Hepatocyte (in vitro differentiated cells): ENCODE measurements at regions not wholly inside any gene's neighbourhood (a gene's known extent, or its start where the extent isn't known, plus 50 kb on each side); places are given as distances from the start of the nearest gene placed in this dataset.

Experiments
- DNase-seq: peaks from one replicate; pipeline ENCODE4 v3.0.0-alpha.2; 2016; ENCODE audit warnings: low spot score
- H2AFZ ChIP-seq: fragments of 200-600 bp; sonication (generic); 2 replicates; pipeline ENCODE4 v1.6.0; 2016; ENCODE audit warnings: antibody characterized with exemption, mild to moderate bottlenecking
- H3K27ac ChIP-seq: fragments of 200-600 bp; sonication (generic); 2 replicates; pipeline ENCODE4 v1.5.1; 2016; ENCODE audit warnings: mild to moderate bottlenecking
- H3K27me3 ChIP-seq: fragments of 200-600 bp; sonication (generic); 2 replicates; pipeline ENCODE4 v1.6.1; 2016
- H3K36me3 ChIP-seq: fragments of 200-600 bp; sonication (generic); replicated peaks from 2 replicates; pipeline ENCODE4 v1.5.1; 2016; ENCODE audit warnings: low read depth; ENCODE audit not compliant: insufficient read depth
- H3K4me1 ChIP-seq: fragments of 200-600 bp; sonication (generic); 2 replicates; pipeline ENCODE4 v1.5.1; 2016; ENCODE audit warnings: mild to moderate bottlenecking, moderate library complexity; ENCODE audit not compliant: insufficient read depth
- H3K4me2 ChIP-seq: fragments of 200-600 bp; sonication (generic); 2 replicates; pipeline ENCODE4 v1.6.0; 2016
- H3K4me3 ChIP-seq: fragments of 200-600 bp; sonication (generic); 2 replicates; pipeline ENCODE4 v1.5.1; 2016; ENCODE audit warnings: mild to moderate bottlenecking
- H3K79me2 ChIP-seq: fragments of 200-600 bp; sonication (generic); 2 replicates; pipeline ENCODE4 v1.6.0; 2017; ENCODE audit warnings: mild to moderate bottlenecking
- H3K9me2 ChIP-seq: fragments of 200-600 bp; sonication (generic); replicated peaks from 2 replicates; pipeline ENCODE4 v1.6.0; 2017; ENCODE audit warnings: mild to moderate bottlenecking; ENCODE audit not compliant: insufficient read depth
- H3K9me3 ChIP-seq: fragments of 200-600 bp; sonication (generic); 2 replicates; pipeline ENCODE4 v1.5.1; 2016; ENCODE audit warnings: low read depth, mild to moderate bottlenecking
- H4K20me1 ChIP-seq: fragments of 200-600 bp; sonication (generic); 2 replicates; pipeline ENCODE4 v1.6.0; 2016; ENCODE audit warnings: mild to moderate bottlenecking; ENCODE audit not compliant: insufficient read depth, poor library complexity, severe bottlenecking
- CTCF ChIP-seq: fragments of 200-600 bp; sonication (generic); IDR thresholded peaks from 2 replicates; pipeline ENCODE4 v1.5.1; 2016; ENCODE audit warnings: antibody characterized with exemption, mild to moderate bottlenecking; ENCODE audit not compliant: poor library complexity
- EZH2 ChIP-seq: fragments of 200-600 bp; sonication (generic); IDR thresholded peaks from 2 replicates; pipeline ENCODE4 v1.6.1; 2016; ENCODE audit warnings: antibody characterized with exemption, mild to moderate bottlenecking, borderline replicate concordance
- EZH2phosphoT487 ChIP-seq: fragments of 200-600 bp; sonication (generic); IDR thresholded peaks from one replicate; pipeline ENCODE4 v1.6.1; 2018; ENCODE audit warnings: antibody characterized with exemption, mild to moderate bottlenecking, low read depth, moderate library complexity; ENCODE audit not compliant: unreplicated experiment, severe bottlenecking
- WGBS: methylation state at CpG from one replicate; pipeline ENCODE4 v1.1.6; 2016; ENCODE audit warnings: low lambda C conversion rate; ENCODE audit errors: missing lambda C conversion rate; 5-methylcytosine and 5-hydroxymethylcytosine counted together

GRCh38 chr2:16221461-16222010, 281.2 kb downstream of the MYCN start:
- Histone ChIP-seq H3K4me2 (no peak overlapping the region), H3K9me2 (no peaks in the 10 kb centered on the region), H3K4me3 (no peak overlapping the region), H4K20me1 (no peaks in the 10 kb centered on the region), H3K27me3 (no peaks in the 10 kb centered on the region), H3K36me3 (no peaks in the 10 kb centered on the region), H2AFZ (no peak overlapping the region), H3K27ac (no peak overlapping the region), H3K9me3 (no peaks in the 10 kb centered on the region), H3K79me2 (no peaks in the 10 kb centered on the region), H3K4me1 (no peaks in the 10 kb centered on the region)
- DNase-seq = no peak
- TF ChIP-seq CTCF (no peak), EZH2 (no peak), EZH2phosphoT487 (no peak)
- WGBS = 82% methylated on average over 7 of the region's 7 CpGs

GRCh38 chr2:16219292-16219975, 279.1 kb downstream of the MYCN start:
- no peak for DNase-seq
- Histone ChIP-seq H3K4me3 (no peak overlapping the region), H3K4me1 (no peaks in the 10 kb centered on the region), H3K27ac (no peak overlapping the region), H3K9me2 (no peaks in the 10 kb centered on the region), H3K79me2 (no peaks in the 10 kb centered on the region), H4K20me1 (no peaks in the 10 kb centered on the region), H3K36me3 (no peaks in the 10 kb centered on the region), H3K4me2 (no peak overlapping the region), H3K9me3 (no peaks in the 10 kb centered on the region), H3K27me3 (no peaks in the 10 kb centered on the region), H2AFZ (no peak overlapping the region)
- TF ChIP-seq EZH2 (no peak), EZH2phosphoT487 (no peak), CTCF (no peak)
- WGBS = 87% methylated on average over 9 of the region's 9 CpGs

GRCh38 chr2:16218625-16219024, 278.3 kb downstream of the MYCN start:
- Histone ChIP-seq H3K79me2 (no peaks in the 10 kb centered on the region), H3K4me1 (no peaks in the 10 kb centered on the region), H3K4me2 (no peak overlapping the region), H3K9me2 (no peaks in the 10 kb centered on the region), H2AFZ (no peak overlapping the region), H3K4me3 (no peak overlapping the region), H3K36me3 (no peaks in the 10 kb centered on the region), H3K27ac (no peak overlapping the region), H3K9me3 (no peaks in the 10 kb centered on the region), H3K27me3 (no peaks in the 10 kb centered on the region), H4K20me1 (no peaks in the 10 kb centered on the region)
- TF ChIP-seq EZH2 = no peak
- TF ChIP-seq CTCF = peak; percentile 48
- DNase-seq = peak; percentile 56
- 25% methylated on average over 3 of the region's 3 CpGs for WGBS
